ENCODE measurements at regions not wholly inside any gene's neighbourhood (a gene's known extent, or its start where the extent isn't known, plus 50 kb on each side); places are given as distances from the start of the nearest gene placed in this dataset.

GRCh38 chr3:153079386-153079785, 82.6 kb upstream of the RAP2B start:
- Histone ChIP-seq H3K27me3 (ENCODE audit: insufficient read depth, low read length, poor library complexity) (no peaks in the 10 kb centered on the region), H3K23ac (ENCODE audit: low read length) (no peak overlapping the region), H3K4me3 (ENCODE audit: low read length) (no peak overlapping the region), H3K4me2 (ENCODE audit: low read length) (no peak overlapping the region), H3K9ac (ENCODE audit: low read length) (no peak overlapping the region), H3K18ac (ENCODE audit: low read length) (peak overlapping the region; percentile 62), H4K8ac (ENCODE audit: low read depth, low read length) (no peak overlapping the region), H3K4ac (ENCODE audit: low read depth, low read length) (no peak overlapping the region), H3K56ac (ENCODE audit: low read length) (no peak overlapping the region), H3K36me3 (ENCODE audit: control insufficient read depth, insufficient read depth, low read length) (no peaks in the 10 kb centered on the region), H3K79me2 (ENCODE audit: control insufficient read depth, insufficient read depth, low read length) (no peaks in the 10 kb centered on the region), H2BK5ac (ENCODE audit: low read length) (no peak overlapping the region), H2AK5ac (ENCODE audit: low read length) (no peak overlapping the region), H3K27ac (ENCODE audit: low read depth, low read length) (no peak overlapping the region), H3K79me1 (ENCODE audit: low read length) (no peaks in the 10 kb centered on the region), H2BK120ac (ENCODE audit: low read depth, low read length) (no peak overlapping the region), H4K5ac (ENCODE audit: low read length) (no peak overlapping the region), H2BK15ac (replicated peaks; ENCODE audit: low read depth) (no peak overlapping the region), H3K4me1 (ENCODE audit: control insufficient read depth, low read depth, low read length) (no peaks in the 10 kb centered on the region)
- no peak for DNase-seq

- no peak overlapping the region for H3K4me2 ChIP-seq (ENCODE audit: low read length)
- H4K5ac ChIP-seq (ENCODE audit: low read length): no peak overlapping the region
- H2BK120ac ChIP-seq (ENCODE audit: low read depth, low read length): no peak overlapping the region
- no peak for DNase-seq
- H3K9ac ChIP-seq (ENCODE audit: low read length): no peak overlapping the region
- no peak overlapping the region for H2AK5ac ChIP-seq (ENCODE audit: low read length)
- no peak overlapping the region for H3K18ac ChIP-seq (ENCODE audit: low read length)
- no peak overlapping the region for H3K4me3 ChIP-seq (ENCODE audit: low read length)
- H3K56ac ChIP-seq (ENCODE audit: low read length): no peak overlapping the region
- no peaks in the 10 kb centered on the region for H3K79me2 ChIP-seq (ENCODE audit: control insufficient read depth, insufficient read depth, low read length)
- no peak overlapping the region for H3K27ac ChIP-seq (ENCODE audit: low read depth, low read length)
- no peak overlapping the region for H4K8ac ChIP-seq (ENCODE audit: low read depth, low read length)
- H3K4me1 ChIP-seq (ENCODE audit: control insufficient read depth, low read depth, low read length): no peaks in the 10 kb centered on the region
- no peak overlapping the region for H3K4ac ChIP-seq (ENCODE audit: low read depth, low read length)
- no peak overlapping the region for H2BK15ac ChIP-seq (replicated peaks; ENCODE audit: low read depth)
- no peak overlapping the region for H2BK5ac ChIP-seq (ENCODE audit: low read length)
- H3K79me1 ChIP-seq (ENCODE audit: low read length): no peaks in the 10 kb centered on the region
- H3K23ac ChIP-seq (ENCODE audit: low read length): no peak overlapping the region
- H3K36me3 ChIP-seq (ENCODE audit: control insufficient read depth, insufficient read depth, low read length): no peaks in the 10 kb centered on the region
- WGBS (ENCODE audit: extremely low coverage, insufficient coverage, low lambda C conversion rate): no CpG with 5 or more reads among the region's 3 CpGs
- H3K27me3 ChIP-seq (ENCODE audit: insufficient read depth, low read length, poor library complexity): no peaks in the 10 kb centered on the region
Measured at GRCh38 chr3:153080778-153081240, 81.2 kb upstream of the RAP2B start.

GRCh38 chr3:153084431-153084830, 77.6 kb upstream of the RAP2B start:
- H3K4me3 ChIP-seq (ENCODE audit: low read length): no peak overlapping the region
- no peak overlapping the region for H3K4ac ChIP-seq (ENCODE audit: low read depth, low read length)
- H4K5ac ChIP-seq (ENCODE audit: low read length): no peak overlapping the region
- H3K23ac ChIP-seq (ENCODE audit: low read length): no peak overlapping the region
- no peak overlapping the region for H3K18ac ChIP-seq (ENCODE audit: low read length)
- no peak overlapping the region for H3K56ac ChIP-seq (ENCODE audit: low read length)
- H2AK5ac ChIP-seq (ENCODE audit: low read length): no peak overlapping the region
- no peak overlapping the region for H2BK15ac ChIP-seq (replicated peaks; ENCODE audit: low read depth)
- H3K9ac ChIP-seq (ENCODE audit: low read length): no peak overlapping the region
- no peak for DNase-seq
- H3K27me3 ChIP-seq (ENCODE audit: insufficient read depth, low read length, poor library complexity): no peaks in the 10 kb centered on the region
- no peaks in the 10 kb centered on the region for H3K4me1 ChIP-seq (ENCODE audit: control insufficient read depth, low read depth, low read length)
- H4K8ac ChIP-seq (ENCODE audit: low read depth, low read length): no peak overlapping the region
- H3K79me1 ChIP-seq (ENCODE audit: low read length): no peaks in the 10 kb centered on the region
- no peak overlapping the region for H3K27ac ChIP-seq (ENCODE audit: low read depth, low read length)
- H2BK120ac ChIP-seq (ENCODE audit: low read depth, low read length): no peak overlapping the region
- no peaks in the 10 kb centered on the region for H3K36me3 ChIP-seq (ENCODE audit: control insufficient read depth, insufficient read depth, low read length)
- WGBS (ENCODE audit: extremely low coverage, insufficient coverage, low lambda C conversion rate): no CpG with 5 or more reads among the region's 3 CpGs
- H3K4me2 ChIP-seq (ENCODE audit: low read length): no peak overlapping the region
- no peaks in the 10 kb centered on the region for H3K79me2 ChIP-seq (ENCODE audit: control insufficient read depth, insufficient read depth, low read length)
- H2BK5ac ChIP-seq (ENCODE audit: low read length): no peak overlapping the region

GRCh38 chr3:153087595-153088566, 74.1 kb upstream of the RAP2B start:
- Histone ChIP-seq H2BK5ac (ENCODE audit: low read length) (no peak overlapping the region), H4K5ac (ENCODE audit: low read length) (no peak overlapping the region), H3K4me2 (ENCODE audit: low read length) (no peak overlapping the region), H3K79me1 (ENCODE audit: low read length) (no peaks in the 10 kb centered on the region), H2BK120ac (ENCODE audit: low read depth, low read length) (no peak overlapping the region), H3K18ac (ENCODE audit: low read length) (no peak overlapping the region), H3K36me3 (ENCODE audit: control insufficient read depth, insufficient read depth, low read length) (no peaks in the 10 kb centered on the region), H3K9ac (ENCODE audit: low read length) (no peak overlapping the region), H3K56ac (ENCODE audit: low read length) (no peak overlapping the region), H2BK15ac (replicated peaks; ENCODE audit: low read depth) (no peak overlapping the region), H3K4ac (ENCODE audit: low read depth, low read length) (no peak overlapping the region), H4K8ac (ENCODE audit: low read depth, low read length) (no peak overlapping the region), H3K27me3 (ENCODE audit: insufficient read depth, low read length, poor library complexity) (no peaks in the 10 kb centered on the region), H2AK5ac (ENCODE audit: low read length) (no peak overlapping the region), H3K4me3 (ENCODE audit: low read length) (no peak overlapping the region), H3K4me1 (ENCODE audit: control insufficient read depth, low read depth, low read length) (no peaks in the 10 kb centered on the region), H3K23ac (ENCODE audit: low read length) (no peak overlapping the region), H3K27ac (ENCODE audit: low read depth, low read length) (no peak overlapping the region), H3K79me2 (ENCODE audit: control insufficient read depth, insufficient read depth, low read length) (no peaks in the 10 kb centered on the region)
- WGBS (ENCODE audit: extremely low coverage, insufficient coverage, low lambda C conversion rate): no CpG with 5 or more reads among the region's 7 CpGs
- DNase-seq: no peak

- Histone ChIP-seq H4K8ac (ENCODE audit: low read depth, low read length) (no peak overlapping the region), H2BK15ac (replicated peaks; ENCODE audit: low read depth) (no peak overlapping the region), H3K27ac (ENCODE audit: low read depth, low read length) (no peak overlapping the region), H3K9ac (ENCODE audit: low read length) (no peak overlapping the region), H3K79me1 (ENCODE audit: low read length) (no peaks in the 10 kb centered on the region), H2BK5ac (ENCODE audit: low read length) (no peak overlapping the region), H4K5ac (ENCODE audit: low read length) (no peak overlapping the region), H3K18ac (ENCODE audit: low read length) (no peak overlapping the region), H3K56ac (ENCODE audit: low read length) (no peak overlapping the region), H2BK120ac (ENCODE audit: low read depth, low read length) (no peak overlapping the region), H3K36me3 (ENCODE audit: control insufficient read depth, insufficient read depth, low read length) (no peaks in the 10 kb centered on the region), H3K23ac (ENCODE audit: low read length) (no peak overlapping the region), H3K4me1 (ENCODE audit: control insufficient read depth, low read depth, low read length) (no peaks in the 10 kb centered on the region), H3K4me3 (ENCODE audit: low read length) (no peak overlapping the region), H3K4me2 (ENCODE audit: low read length) (no peak overlapping the region), H3K27me3 (ENCODE audit: insufficient read depth, low read length, poor library complexity) (no peaks in the 10 kb centered on the region), H3K4ac (ENCODE audit: low read depth, low read length) (no peak overlapping the region), H3K79me2 (ENCODE audit: control insufficient read depth, insufficient read depth, low read length) (no peaks in the 10 kb centered on the region), H2AK5ac (ENCODE audit: low read length) (no peak overlapping the region)
- no peak for DNase-seq
- WGBS (ENCODE audit: extremely low coverage, insufficient coverage, low lambda C conversion rate): no CpG with 5 or more reads among the region's 2 CpGs
Measured at GRCh38 chr3:153089620-153090019, 72.4 kb upstream of the RAP2B start.

Data from mesendoderm (in vitro differentiated cells).